ENCODE measurements at regions not wholly inside any gene's neighbourhood (a gene's known extent, or its start where the extent isn't known, plus 50 kb on each side); places are given as distances from the start of the nearest gene placed in this dataset.

GRCh38 chr4:63795301-63795700 lies 613.9 kb downstream of the TECRL start:
- DNase-seq = no peak

- DNase-seq = no peak
Observed at GRCh38 chr4:63790377-63790776, 618.9 kb downstream of the TECRL start.

GRCh38 chr4:63788271-63788670 lies 621.0 kb downstream of the TECRL start:
- no peak for DNase-seq

GRCh38 chr4:63787326-63787725 lies 621.9 kb downstream of the TECRL start:
- no peak for DNase-seq

- DNase-seq = no peak
Observed at GRCh38 chr4:63786171-63786570, 623.1 kb downstream of the TECRL start.

- DNase-seq = no peak
Observed at GRCh38 chr4:63784822-63785221, 624.4 kb downstream of the TECRL start.

GRCh38 chr4:63777601-63778000 lies 631.6 kb downstream of the TECRL start:
- DNase-seq = no peak

- no peak for DNase-seq
Observed at GRCh38 chr4:63764400-63764799, 644.9 kb downstream of the TECRL start.

- no peak for DNase-seq
Observed at GRCh38 chr4:63757929-63758328, 651.3 kb downstream of the TECRL start.

- no peak for DNase-seq
Observed at GRCh38 chr4:63742882-63743281, 666.4 kb downstream of the TECRL start.

- no peak for DNase-seq
Observed at GRCh38 chr4:63729519-63729918, 679.7 kb downstream of the TECRL start.

- DNase-seq = peak; percentile 59
Observed at GRCh38 chr4:63728480-63729177, 680.6 kb downstream of the TECRL start.

GRCh38 chr4:63717384-63717783 lies 691.9 kb downstream of the TECRL start:
- DNase-seq = peak; percentile 57

GRCh38 chr4:63708661-63709060 lies 700.6 kb downstream of the TECRL start:
- DNase-seq = no peak

- no peak for DNase-seq
Observed at GRCh38 chr4:63700569-63700968, 708.7 kb downstream of the TECRL start.

- DNase-seq = no peak
Observed at GRCh38 chr4:63693321-63693720, 715.9 kb downstream of the TECRL start.

GRCh38 chr4:63678358-63678931 lies 730.8 kb downstream of the TECRL start:
- no peak for DNase-seq

- no peak for DNase-seq
Observed at GRCh38 chr4:63670735-63671134, 738.5 kb downstream of the TECRL start.

- DNase-seq = no peak
Observed at GRCh38 chr4:63663870-63664269, 745.4 kb downstream of the TECRL start.

- no peak for DNase-seq
Observed at GRCh38 chr4:63644396-63644795, 764.9 kb downstream of the TECRL start.

GRCh38 chr4:63637270-63637669 lies 772.0 kb downstream of the TECRL start:
- no peak for DNase-seq

- no peak for DNase-seq
Observed at GRCh38 chr4:63632858-63633257, 776.4 kb downstream of the TECRL start.

- DNase-seq = peak; percentile 86
Observed at GRCh38 chr4:63620271-63620670, 789.0 kb downstream of the TECRL start.

GRCh38 chr4:63619771-63620170 lies 789.5 kb downstream of the TECRL start:
- DNase-seq = peak; percentile 24
